Muscle layer of duodenum (tissue), 2 donors: ENCODE measurements at regions not wholly inside any gene's neighbourhood (a gene's known extent, or its start where the extent isn't known, plus 50 kb on each side); places are given as distances from the start of the nearest gene placed in this dataset.

ENCODE experiments used
- H3K27ac ChIP-seq: one replicate; pipeline ENCODE4 v1.7.0; 2013; ENCODE audit warnings: mild to moderate bottlenecking, low read length
- H3K27me3 ChIP-seq: one replicate; pipeline ENCODE4 v1.7.0; 2013; ENCODE audit warnings: low read depth, mild to moderate bottlenecking, control low read depth, low read length
- H3K36me3 ChIP-seq, 2 donors: one replicate each; pipeline ENCODE4 v1.7.0; 2013; ENCODE audit warnings: low read length in 2 of 2, control low read depth in 1 of 2, mild to moderate bottlenecking in 1 of 2; ENCODE audit not compliant: insufficient read depth in 2 of 2, control insufficient read depth in 1 of 2
- H3K4me1 ChIP-seq, 2 donors: one replicate each; pipeline ENCODE4 v1.7.0; 2013; ENCODE audit warnings: low read length in 2 of 2, mild to moderate bottlenecking in 2 of 2, control low read depth in 1 of 2, moderate library complexity in 1 of 2; ENCODE audit not compliant: insufficient read depth in 2 of 2, control insufficient read depth in 1 of 2
- H3K4me3 ChIP-seq, 2 donors: one replicate each; pipeline ENCODE4 v1.7.0; 2013; ENCODE audit warnings: low read length in 2 of 2, low read depth in 1 of 2, mild to moderate bottlenecking in 1 of 2
- H3K9me3 ChIP-seq, 2 donors: one replicate each; pipeline ENCODE4 v1.7.0; 2013; ENCODE audit warnings: low read length in 2 of 2, control low read depth in 1 of 2, mild to moderate bottlenecking in 1 of 2; ENCODE audit not compliant: control insufficient read depth in 1 of 2
- donor health status: healthy.

- H3K4me1 ChIP-seq = peaks cover 0 to 9% of the 10 kb centered on the region in 2 donors
- H3K4me3 ChIP-seq = peak overlapping the region; percentile 72 to 86
- no peaks in the 10 kb centered on the region for H3K36me3 ChIP-seq
- H3K27me3 ChIP-seq = peaks cover 8% of the 10 kb centered on the region
- H3K27ac ChIP-seq = no peak overlapping the region
- no peaks in the 10 kb centered on the region for H3K9me3 ChIP-seq
Measured at GRCh38 chr5:77851176-77852067, 75.3 kb upstream of the TBCA start.

DNA sequence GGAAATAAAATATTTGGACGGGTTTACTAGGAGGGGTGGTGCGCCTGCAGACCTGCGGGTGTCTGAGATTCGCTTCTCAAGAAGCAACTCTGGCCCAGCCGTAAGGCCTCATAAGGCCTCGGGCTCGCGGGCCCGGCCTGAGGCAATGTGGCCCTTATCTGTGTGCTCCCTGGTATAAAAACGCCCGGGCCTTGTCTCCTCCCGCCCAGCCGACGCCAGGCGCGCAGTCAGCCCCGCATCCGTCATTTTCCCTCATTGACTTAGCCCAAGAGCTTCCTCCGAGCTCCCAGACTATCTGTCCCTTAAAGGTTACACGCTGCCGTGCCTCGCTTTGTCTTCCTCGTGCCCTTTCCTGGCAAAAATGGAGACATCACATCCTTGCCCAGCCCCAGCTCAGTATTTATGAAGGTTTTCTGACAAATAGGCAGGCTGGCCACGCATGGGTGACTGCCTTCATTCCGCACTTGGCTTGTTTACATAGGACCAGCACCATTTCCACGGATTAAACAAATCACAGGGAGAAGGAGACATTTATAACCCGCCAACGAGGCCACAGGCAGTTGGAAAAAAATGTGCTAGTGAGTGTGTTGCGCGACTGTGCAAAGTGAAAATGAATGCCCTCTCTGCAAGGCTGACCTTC lies 74.5 kb upstream of the TBCA start:
- Histone ChIP-seq H3K36me3 (no peaks in the 10 kb centered on the region), H3K27me3 (peaks cover 12% of the 10 kb centered on the region), H3K9me3 (no peaks in the 10 kb centered on the region), H3K4me3 (peak overlapping the region; percentile 72 to 86), H3K4me1 (peaks cover 0 to 9% of the 10 kb centered on the region in 2 donors), H3K27ac (no peak overlapping the region)

- Histone ChIP-seq H3K27ac (no peak overlapping the region), H3K4me1 (peaks cover 0 to 13% of the 10 kb centered on the region in 2 donors), H3K36me3 (no peaks in the 10 kb centered on the region), H3K4me3 (no peak overlapping the region), H3K27me3 (peaks cover 12% of the 10 kb centered on the region), H3K9me3 (no peaks in the 10 kb centered on the region)
Measured at GRCh38 chr5:77849308-77849900, 73.3 kb upstream of the TBCA start.

- Histone ChIP-seq H3K9me3 (no peaks in the 10 kb centered on the region), H3K27ac (no peak overlapping the region), H3K4me1 (peaks cover 0 to 20% of the 10 kb centered on the region in 2 donors), H3K27me3 (peaks cover 18% of the 10 kb centered on the region), H3K36me3 (no peaks in the 10 kb centered on the region), H3K4me3 (no peak overlapping the region)
Measured at GRCh38 chr5:77847814-77848290, 71.7 kb upstream of the TBCA start.

DNA sequence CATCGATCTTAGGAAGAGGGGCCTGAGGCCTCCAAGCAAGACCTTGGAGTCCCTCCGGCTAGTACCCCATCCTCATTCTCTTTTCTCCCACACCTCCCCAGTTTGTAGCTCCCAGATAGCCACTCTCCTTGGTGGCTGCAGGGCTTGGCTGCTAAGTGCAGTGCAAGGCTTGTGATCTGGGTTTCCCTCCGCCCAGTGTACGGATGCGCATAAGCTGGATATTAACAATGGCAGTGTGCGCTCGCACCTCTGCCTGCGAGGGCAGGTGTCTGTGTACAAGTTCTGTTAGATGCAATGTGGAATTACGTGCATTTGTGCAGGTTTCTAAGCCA lies 71.0 kb upstream of the TBCA start:
- Histone ChIP-seq H3K9me3 (no peaks in the 10 kb centered on the region), H3K27ac (no peak overlapping the region), H3K4me3 (no peak overlapping the region), H3K36me3 (no peaks in the 10 kb centered on the region), H3K27me3 (peaks cover 18% of the 10 kb centered on the region), H3K4me1 (peaks cover 0 to 13% of the 10 kb centered on the region in 2 donors)

- no peak overlapping the region for H3K27ac ChIP-seq
- H3K4me1 ChIP-seq = peaks cover 0 to 11% of the 10 kb centered on the region in 2 donors
- peaks cover 18% of the 10 kb centered on the region for H3K27me3 ChIP-seq
Measured at GRCh38 chr5:77846422-77847128, 70.4 kb upstream of the TBCA start.

GRCh38 chr5:77845324-77845646 lies 69.1 kb upstream of the TBCA start:
- Histone ChIP-seq H3K27me3 (peaks cover 12% of the 10 kb centered on the region), H3K4me1 (peaks cover 0 to 11% of the 10 kb centered on the region in 2 donors), H3K36me3 (no peaks in the 10 kb centered on the region), H3K4me3 (peak overlapping the region; percentile 70 to 80), H3K27ac (no peak overlapping the region), H3K9me3 (no peaks in the 10 kb centered on the region)

More at GRCh38 chr5:77846422-77847128, 70.4 kb upstream of the TBCA start:
- no peaks in the 10 kb centered on the region for H3K36me3 ChIP-seq
- no peak overlapping the region for H3K4me3 ChIP-seq
- no peaks in the 10 kb centered on the region for H3K9me3 ChIP-seq

- no peak overlapping the region for H3K27ac ChIP-seq
- H3K27me3 ChIP-seq = peaks cover 12% of the 10 kb centered on the region
- no peaks in the 10 kb centered on the region for H3K9me3 ChIP-seq
- peaks cover 0 to 11% of the 10 kb centered on the region in 2 donors for H3K4me1 ChIP-seq
- H3K4me3 ChIP-seq = peak overlapping the region; percentile 70 to 80
- H3K36me3 ChIP-seq = no peaks in the 10 kb centered on the region
Measured at GRCh38 chr5:77844623-77845323, 68.6 kb upstream of the TBCA start.

DNA sequence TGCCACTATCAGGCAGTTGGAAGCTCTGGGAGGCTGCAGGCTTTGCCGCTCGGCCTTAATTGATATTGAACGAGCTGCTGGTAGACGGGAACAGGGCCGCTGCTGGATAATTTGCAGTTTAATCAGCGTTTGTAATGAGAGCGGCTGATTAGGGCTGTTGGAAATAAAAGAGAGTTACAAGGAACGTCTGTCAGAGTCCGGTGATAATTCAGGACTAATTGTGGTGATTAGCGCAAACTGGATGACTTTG lies 68.2 kb upstream of the TBCA start:
- Histone ChIP-seq H3K27me3 (peaks cover 12% of the 10 kb centered on the region), H3K36me3 (no peaks in the 10 kb centered on the region), H3K4me1 (peaks cover 0 to 11% of the 10 kb centered on the region in 2 donors), H3K4me3 (peak overlapping the region; percentile 70 to 80), H3K9me3 (no peaks in the 10 kb centered on the region), H3K27ac (no peak overlapping the region)

- no peak overlapping the region for H3K27ac ChIP-seq
- no peaks in the 10 kb centered on the region for H3K9me3 ChIP-seq
- H3K27me3 ChIP-seq = peaks cover 12% of the 10 kb centered on the region
- peak overlapping the region; percentile 70 to 80 for H3K4me3 ChIP-seq
- peaks cover 0 to 11% of the 10 kb centered on the region in 2 donors for H3K4me1 ChIP-seq
- no peaks in the 10 kb centered on the region for H3K36me3 ChIP-seq
Measured at GRCh38 chr5:77843570-77844372, 67.6 kb upstream of the TBCA start.
